ENCODE measurements at regions not wholly inside any gene's neighbourhood (a gene's known extent, or its start where the extent isn't known, plus 50 kb on each side); places are given as distances from the start of the nearest gene placed in this dataset.

- TF ChIP-seq CTCF (IDR thresholded peaks at IDR 0.05; ENCODE audit: borderline replicate concordance, extremely low read depth, low read length, poor library complexity, severe bottlenecking) (no peak), EZH2 (IDR thresholded peaks at IDR 0.05; ENCODE audit: borderline replicate concordance, low read depth, low read length, severe bottlenecking) (no peak)
Observed at GRCh38 chr1:227486559-227486958, 76.8 kb upstream of the ZNF678 start.

Data from DND-41 (cell line).